Hepatocyte (in vitro differentiated cells): ENCODE measurements at regions not wholly inside any gene's neighbourhood (a gene's known extent, or its start where the extent isn't known, plus 50 kb on each side); places are given as distances from the start of the nearest gene placed in this dataset.

Experiments used
- EZH2 ChIP-seq: fragments of 200-600 bp; sonication (generic); IDR thresholded peaks from 2 replicates; pipeline ENCODE4 v1.6.1; 2016; ENCODE audit warnings: antibody characterized with exemption, mild to moderate bottlenecking, borderline replicate concordance
- EZH2phosphoT487 ChIP-seq: fragments of 200-600 bp; sonication (generic); IDR thresholded peaks from one replicate; pipeline ENCODE4 v1.6.1; 2018; ENCODE audit warnings: antibody characterized with exemption, mild to moderate bottlenecking, low read depth, moderate library complexity; ENCODE audit not compliant: unreplicated experiment, severe bottlenecking
- TF ChIP-seq, protein P1 (sequence below): fragments of 200-600 bp; sonication (generic); IDR thresholded peaks from 2 replicates; pipeline ENCODE4 v1.5.1; 2016; ENCODE audit warnings: antibody characterized with exemption, mild to moderate bottlenecking; ENCODE audit not compliant: poor library complexity

DNA sequence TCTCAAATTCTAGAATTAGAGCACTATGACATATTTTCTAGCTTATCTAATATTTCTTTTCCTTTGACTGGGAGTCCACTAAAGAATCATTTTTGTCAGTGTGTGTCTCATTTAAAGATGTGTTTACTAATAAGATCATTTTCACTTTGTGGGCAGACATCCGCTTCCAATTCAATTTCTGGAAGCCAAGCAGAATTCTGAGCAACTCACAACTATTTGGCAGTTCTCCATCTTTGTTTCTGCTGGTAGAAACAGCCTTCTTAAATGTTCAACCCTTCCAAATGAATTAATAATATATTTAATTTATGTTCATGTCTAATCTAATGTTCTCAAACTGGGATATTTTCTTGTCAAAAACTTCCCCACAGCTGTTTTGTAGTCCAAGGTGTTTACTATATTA lies 411.8 kb downstream of the KCTD12 start:
- TF ChIP-seq, protein P1, sequence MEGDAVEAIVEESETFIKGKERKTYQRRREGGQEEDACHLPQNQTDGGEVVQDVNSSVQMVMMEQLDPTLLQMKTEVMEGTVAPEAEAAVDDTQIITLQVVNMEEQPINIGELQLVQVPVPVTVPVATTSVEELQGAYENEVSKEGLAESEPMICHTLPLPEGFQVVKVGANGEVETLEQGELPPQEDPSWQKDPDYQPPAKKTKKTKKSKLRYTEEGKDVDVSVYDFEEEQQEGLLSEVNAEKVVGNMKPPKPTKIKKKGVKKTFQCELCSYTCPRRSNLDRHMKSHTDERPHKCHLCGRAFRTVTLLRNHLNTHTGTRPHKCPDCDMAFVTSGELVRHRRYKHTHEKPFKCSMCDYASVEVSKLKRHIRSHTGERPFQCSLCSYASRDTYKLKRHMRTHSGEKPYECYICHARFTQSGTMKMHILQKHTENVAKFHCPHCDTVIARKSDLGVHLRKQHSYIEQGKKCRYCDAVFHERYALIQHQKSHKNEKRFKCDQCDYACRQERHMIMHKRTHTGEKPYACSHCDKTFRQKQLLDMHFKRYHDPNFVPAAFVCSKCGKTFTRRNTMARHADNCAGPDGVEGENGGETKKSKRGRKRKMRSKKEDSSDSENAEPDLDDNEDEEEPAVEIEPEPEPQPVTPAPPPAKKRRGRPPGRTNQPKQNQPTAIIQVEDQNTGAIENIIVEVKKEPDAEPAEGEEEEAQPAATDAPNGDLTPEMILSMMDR = no peak
- TF ChIP-seq EZH2phosphoT487 (no peak), EZH2 (no peak)
